ENCODE measurements at regions not wholly inside any gene's neighbourhood (a gene's known extent, or its start where the extent isn't known, plus 50 kb on each side); places are given as distances from the start of the nearest gene placed in this dataset.
A peak's percentile ranks its signal among the peaks of the same experiment; 100 is the strongest.
"Not testable (repeated sequence)": the region's sequence is repeated elsewhere in the genome, so short reads cannot be mapped to it uniquely, and the experiment has no call there.

- H2BK5ac ChIP-seq (ENCODE audit: low read length) = no peak overlapping the region
- no peak overlapping the region for H3K23ac ChIP-seq (ENCODE audit: low read depth, low read length, poor library complexity)
- H2BK120ac ChIP-seq (ENCODE audit: low read depth, low read length) = no peak overlapping the region
- no CpG with 5 or more reads among the region's 2 CpGs for WGBS, 2 donors (ENCODE audit: extremely low coverage in 2 of 2, insufficient read length in 2 of 2, insufficient replicate concordance in 1 of 2)
- H4K91ac ChIP-seq (ENCODE audit: low read depth, low read length, poor library complexity) = no peak overlapping the region
- H3K18ac ChIP-seq (ENCODE audit: low read length) = no peak overlapping the region
- H3K4ac ChIP-seq (ENCODE audit: low read length) = no peak overlapping the region
- H3K79me1 ChIP-seq (ENCODE audit: low read depth, low read length) = no peaks in the 10 kb centered on the region
- no peak for DNase-seq (ENCODE audit: low spot score)
- H3K27me3 ChIP-seq (ENCODE audit: control insufficient read depth in 3 of 3, insufficient read depth in 3 of 3, low read depth in 1 of 3, low read length in 3 of 3) = no peaks in the 10 kb centered on the region
- no peak overlapping the region for H2BK15ac ChIP-seq (ENCODE audit: low read length)
- no peak overlapping the region for H2AK5ac ChIP-seq (ENCODE audit: low read depth, low read length)
- H3K14ac ChIP-seq (ENCODE audit: low read length) = no peak overlapping the region
- no peak overlapping the region for H4K8ac ChIP-seq (ENCODE audit: low read depth, low read length)
- no peaks in the 10 kb centered on the region for H3K36me3 ChIP-seq (replicated peaks in 1 of 2; ENCODE audit: control insufficient read depth in 2 of 2, insufficient read depth in 2 of 2, low read length in 2 of 2)
- no peak overlapping the region for H3K27ac ChIP-seq (replicated peaks; ENCODE audit: low read length)
- H3K9me3 ChIP-seq (replicated peaks in 1 of 2; ENCODE audit: control insufficient read depth in 2 of 2, insufficient read depth in 1 of 2, low read depth in 1 of 2, low read length in 2 of 2) = no peaks in the 10 kb centered on the region
- H3K4me1 ChIP-seq (ENCODE audit: control insufficient read depth in 2 of 2, insufficient read depth in 1 of 2, low read depth in 1 of 2, low read length in 2 of 2) = no peaks in the 10 kb centered on the region
- H2AFZ ChIP-seq (ENCODE audit: low read length) = peak overlapping the region; percentile 46
- no peak overlapping the region for H3K4me3 ChIP-seq (ENCODE audit: low read length in 2 of 2)
- H2BK12ac ChIP-seq (ENCODE audit: low read length) = no peak overlapping the region
- no peak overlapping the region for H3K4me2 ChIP-seq (ENCODE audit: insufficient read depth, low read length, poor library complexity, severe bottlenecking)
- H3K9ac ChIP-seq (ENCODE audit: low read depth, low read length, poor library complexity) = no peak overlapping the region
Measured at GRCh38 chr4:133270021-133270570, 121.0 kb downstream of the PCDH10 start.

GRCh38 chr4:133268205-133268604 lies 119.1 kb downstream of the PCDH10 start:
- H3K36me3 ChIP-seq (replicated peaks in 1 of 2; ENCODE audit: control insufficient read depth in 2 of 2, insufficient read depth in 2 of 2, low read length in 2 of 2) = no peaks in the 10 kb centered on the region
- H2BK5ac ChIP-seq (ENCODE audit: low read length) = no peak overlapping the region
- DNase-seq (ENCODE audit: low spot score) = no peak
- no peak overlapping the region for H4K91ac ChIP-seq (ENCODE audit: low read depth, low read length, poor library complexity)
- no peak overlapping the region for H3K4ac ChIP-seq (ENCODE audit: low read length)
- no CpG with 5 or more reads among the region's 17 CpGs for WGBS, 2 donors (ENCODE audit: extremely low coverage in 2 of 2, insufficient read length in 2 of 2, insufficient replicate concordance in 1 of 2)
- no peak overlapping the region for H2BK12ac ChIP-seq (ENCODE audit: low read length)
- no peak overlapping the region for H2BK15ac ChIP-seq (ENCODE audit: low read length)
- H2BK120ac ChIP-seq (ENCODE audit: low read depth, low read length) = no peak overlapping the region
- H2AFZ ChIP-seq (ENCODE audit: low read length) = no peak overlapping the region
- H3K27ac ChIP-seq (replicated peaks; ENCODE audit: low read length) = no peak overlapping the region
- H3K27me3 ChIP-seq (ENCODE audit: control insufficient read depth in 3 of 3, insufficient read depth in 3 of 3, low read depth in 1 of 3, low read length in 3 of 3) = no peaks in the 10 kb centered on the region
- no peaks in the 10 kb centered on the region for H3K4me1 ChIP-seq (ENCODE audit: control insufficient read depth in 2 of 2, insufficient read depth in 1 of 2, low read depth in 1 of 2, low read length in 2 of 2)
- no peak overlapping the region for H4K8ac ChIP-seq (ENCODE audit: low read depth, low read length)
- H3K9me3 ChIP-seq (replicated peaks in 1 of 2; ENCODE audit: control insufficient read depth in 2 of 2, insufficient read depth in 1 of 2, low read depth in 1 of 2, low read length in 2 of 2) = no peaks in the 10 kb centered on the region
- no peak overlapping the region for H3K9ac ChIP-seq (ENCODE audit: low read depth, low read length, poor library complexity)
- H2AK5ac ChIP-seq (ENCODE audit: low read depth, low read length) = no peak overlapping the region
- no peak overlapping the region for H3K14ac ChIP-seq (ENCODE audit: low read length)
- H3K4me2 ChIP-seq (ENCODE audit: insufficient read depth, low read length, poor library complexity, severe bottlenecking) = no peak overlapping the region
- no peak overlapping the region for H3K4me3 ChIP-seq (ENCODE audit: low read length in 2 of 2)
- H3K23ac ChIP-seq (ENCODE audit: low read depth, low read length, poor library complexity) = peak overlapping the region; percentile 43
- H3K79me1 ChIP-seq (ENCODE audit: low read depth, low read length) = no peaks in the 10 kb centered on the region
- H3K18ac ChIP-seq (ENCODE audit: low read length) = no peak overlapping the region

- H3K36me3 ChIP-seq (replicated peaks in 1 of 2; ENCODE audit: control insufficient read depth in 2 of 2, insufficient read depth in 2 of 2, low read length in 2 of 2); H3K4me3 ChIP-seq (ENCODE audit: low read length in 2 of 2); H3K27ac ChIP-seq (replicated peaks; ENCODE audit: low read length); H2AFZ ChIP-seq (ENCODE audit: low read length); H2AK5ac ChIP-seq (ENCODE audit: low read depth, low read length); H3K4me1 ChIP-seq (ENCODE audit: control insufficient read depth in 2 of 2, insufficient read depth in 1 of 2, low read depth in 1 of 2, low read length in 2 of 2); H3K9ac ChIP-seq (ENCODE audit: low read depth, low read length, poor library complexity); H3K27me3 ChIP-seq (ENCODE audit: control insufficient read depth in 3 of 3, insufficient read depth in 3 of 3, low read depth in 1 of 3, low read length in 3 of 3); H2BK5ac ChIP-seq (ENCODE audit: low read length); H3K4me2 ChIP-seq (ENCODE audit: insufficient read depth, low read length, poor library complexity, severe bottlenecking); H3K4ac ChIP-seq (ENCODE audit: low read length); H4K8ac ChIP-seq (ENCODE audit: low read depth, low read length); H2BK120ac ChIP-seq (ENCODE audit: low read depth, low read length); H2BK15ac ChIP-seq (ENCODE audit: low read length); H4K91ac ChIP-seq (ENCODE audit: low read depth, low read length, poor library complexity); H3K14ac ChIP-seq (ENCODE audit: low read length); H3K23ac ChIP-seq (ENCODE audit: low read depth, low read length, poor library complexity); H2BK12ac ChIP-seq (ENCODE audit: low read length); H3K79me1 ChIP-seq (ENCODE audit: low read depth, low read length); H3K18ac ChIP-seq (ENCODE audit: low read length); H3K9me3 ChIP-seq (replicated peaks in 1 of 2; ENCODE audit: control insufficient read depth in 2 of 2, insufficient read depth in 1 of 2, low read depth in 1 of 2, low read length in 2 of 2); DNase-seq (ENCODE audit: low spot score): not testable (repeated sequence)
- no CpG with 5 or more reads among the region's 7 CpGs for WGBS, 2 donors (ENCODE audit: extremely low coverage in 2 of 2, insufficient read length in 2 of 2, insufficient replicate concordance in 1 of 2)
Measured at GRCh38 chr4:133267506-133267905, 118.4 kb downstream of the PCDH10 start.

- DNase-seq (ENCODE audit: low spot score); H3K9ac ChIP-seq (ENCODE audit: low read depth, low read length, poor library complexity); H2BK15ac ChIP-seq (ENCODE audit: low read length); H3K14ac ChIP-seq (ENCODE audit: low read length); H3K23ac ChIP-seq (ENCODE audit: low read depth, low read length, poor library complexity); H3K27ac ChIP-seq (replicated peaks; ENCODE audit: low read length); H2AFZ ChIP-seq (ENCODE audit: low read length); H4K91ac ChIP-seq (ENCODE audit: low read depth, low read length, poor library complexity); H3K4me3 ChIP-seq (ENCODE audit: low read length in 2 of 2); H4K8ac ChIP-seq (ENCODE audit: low read depth, low read length); H3K36me3 ChIP-seq (replicated peaks in 1 of 2; ENCODE audit: control insufficient read depth in 2 of 2, insufficient read depth in 2 of 2, low read length in 2 of 2); H2AK5ac ChIP-seq (ENCODE audit: low read depth, low read length); H3K4ac ChIP-seq (ENCODE audit: low read length); H2BK5ac ChIP-seq (ENCODE audit: low read length); H3K4me1 ChIP-seq (ENCODE audit: control insufficient read depth in 2 of 2, insufficient read depth in 1 of 2, low read depth in 1 of 2, low read length in 2 of 2); H2BK12ac ChIP-seq (ENCODE audit: low read length); H3K27me3 ChIP-seq (ENCODE audit: control insufficient read depth in 3 of 3, insufficient read depth in 3 of 3, low read depth in 1 of 3, low read length in 3 of 3); H2BK120ac ChIP-seq (ENCODE audit: low read depth, low read length); H3K9me3 ChIP-seq (replicated peaks in 1 of 2; ENCODE audit: control insufficient read depth in 2 of 2, insufficient read depth in 1 of 2, low read depth in 1 of 2, low read length in 2 of 2); H3K18ac ChIP-seq (ENCODE audit: low read length); H3K79me1 ChIP-seq (ENCODE audit: low read depth, low read length); H3K4me2 ChIP-seq (ENCODE audit: insufficient read depth, low read length, poor library complexity, severe bottlenecking): not testable (repeated sequence)
- WGBS, 2 donors (ENCODE audit: extremely low coverage in 2 of 2, insufficient read length in 2 of 2, insufficient replicate concordance in 1 of 2) = no CpG with 5 or more reads among the region's 11 CpGs
Measured at GRCh38 chr4:133266966-133267365, 117.9 kb downstream of the PCDH10 start.
